HS-5 (cell line): ENCODE measurements at regions not wholly inside any gene's neighbourhood (a gene's known extent, or its start where the extent isn't known, plus 50 kb on each side); places are given as distances from the start of the nearest gene placed in this dataset.

Source experiments
- DNase-seq: peaks from one replicate; pipeline ENCODE4 v3.0.0-alpha.2; 2012; ENCODE audit warnings: low read depth

- no peak for DNase-seq
Measured at GRCh38 chr1:218717575-218717974, 372.4 kb downstream of the TGFB2 start.

GRCh38 chr1:218718206-218718605 lies 373.1 kb downstream of the TGFB2 start:
- DNase-seq, result no peak

GRCh38 chr1:218718977-218719376 lies 373.8 kb downstream of the TGFB2 start:
- DNase-seq, result no peak

GRCh38 chr1:218728898-218729565 lies 383.9 kb downstream of the TGFB2 start:
- no peak for DNase-seq

- DNase-seq, result no peak
Measured at GRCh38 chr1:218735436-218736032, 390.4 kb downstream of the TGFB2 start.

GRCh38 chr1:218739426-218739825 lies 394.3 kb downstream of the TGFB2 start:
- no peak for DNase-seq

GRCh38 chr1:218741852-218742251 lies 396.7 kb downstream of the TGFB2 start:
- no peak for DNase-seq

- DNase-seq, result no peak
Measured at GRCh38 chr1:218742467-218743262, 397.5 kb downstream of the TGFB2 start.

GRCh38 chr1:218743861-218744505 lies 398.8 kb downstream of the TGFB2 start:
- no peak for DNase-seq

- no peak for DNase-seq
Measured at GRCh38 chr1:218748071-218748470, 402.9 kb downstream of the TGFB2 start.

- DNase-seq, result no peak
Measured at GRCh38 chr1:218750216-218750970, 405.3 kb downstream of the TGFB2 start.

- DNase-seq, result no peak
Measured at GRCh38 chr1:218751208-218751948, 406.2 kb downstream of the TGFB2 start.

GRCh38 chr1:218752126-218752525 lies 407.0 kb downstream of the TGFB2 start:
- no peak for DNase-seq

- DNase-seq, result no peak
Measured at GRCh38 chr1:218754477-218754876, 409.3 kb downstream of the TGFB2 start.

GRCh38 chr1:218755128-218755527 lies 410.0 kb downstream of the TGFB2 start:
- DNase-seq, result no peak

- DNase-seq, result no peak
Measured at GRCh38 chr1:218759795-218760194, 413.9 kb upstream of the LYPLAL1 start.

- no peak for DNase-seq
Measured at GRCh38 chr1:218760601-218761570, 412.8 kb upstream of the LYPLAL1 start.

- no peak for DNase-seq
Measured at GRCh38 chr1:218763538-218763937, 410.1 kb upstream of the LYPLAL1 start.

GRCh38 chr1:218765753-218766152 lies 407.9 kb upstream of the LYPLAL1 start:
- no peak for DNase-seq

- DNase-seq, result no peak
Measured at GRCh38 chr1:218771931-218772330, 401.7 kb upstream of the LYPLAL1 start.
